Transverse colon (tissue), 4 donors: ENCODE measurements at regions not wholly inside any gene's neighbourhood (a gene's known extent, or its start where the extent isn't known, plus 50 kb on each side); places are given as distances from the start of the nearest gene placed in this dataset.
"Not testable (repeated sequence)": the region's sequence is repeated elsewhere in the genome, so short reads cannot be mapped to it uniquely, and the experiment has no call there.

Source experiments
- DNase-seq: peaks from one replicate; pipeline ENCODE4 v3.0.0-alpha.2; 2019
- H3K27ac ChIP-seq, 4 donors: fragments of 200-600 bp; sonication (generic); 2 replicates each; pipeline ENCODE4 v1.5.1; 2016 to 2018; ENCODE audit warnings: inconsistent platforms in 4 of 4
- H3K27me3 ChIP-seq: fragments of 200-600 bp; sonication (generic); 2 replicates; pipeline ENCODE4 v1.5.1; 2017; ENCODE audit warnings: inconsistent platforms
- H3K36me3 ChIP-seq, 4 donors: fragments of 200-600 bp; sonication (generic); 2 replicates each; pipeline ENCODE4 v1.5.1; 2017 to 2019; ENCODE audit warnings: inconsistent platforms in 4 of 4
- H3K4me1 ChIP-seq, 4 donors: fragments of 200-600 bp; sonication (generic); 2 replicates each; pipeline ENCODE4 v1.5.1; 2017 to 2020; ENCODE audit warnings: inconsistent platforms in 4 of 4
- H3K4me3 ChIP-seq, 4 donors: fragments of 200-600 bp; sonication (generic); 1 replicate in 1 of 4; 2 replicates in 3 of 4; pipeline versions ENCODE4 v1.5.1 to v1.6.1; 2017 to 2019; ENCODE audit warnings: inconsistent platforms in 4 of 4
- H3K9me3 ChIP-seq, 2 donors: fragments of 200-600 bp; sonication (generic); 2 replicates each; pipeline ENCODE4 v1.5.1; 2017 to 2019; ENCODE audit warnings: inconsistent platforms in 2 of 2
- CTCF ChIP-seq, 5 experiments: fragments of 200-600 bp in 3 of 5; fragments of 450-650 bp in 2 of 5; sonication (generic) in 3 of 5; IDR thresholded peaks; 1 replicate in 2 of 5; 2 replicates in 3 of 5; pipeline ENCODE4 v1.5.1; 2016 to 2017; ENCODE audit warnings: antibody characterized with exemption in 5 of 5, inconsistent platforms in 3 of 5, mild to moderate bottlenecking in 2 of 5, moderate library complexity in 1 of 5
- EP300 ChIP-seq: sonication (generic); formaldehyde crosslinking; IDR thresholded peaks from one replicate; pipeline ENCODE4 v1.6.1; 2017; ENCODE audit warnings: antibody characterized with exemption, low read depth
- POLR2A ChIP-seq: fragments of 450-650 bp; IDR thresholded peaks from one replicate; pipeline ENCODE4 v1.6.1; 2016; ENCODE audit warnings: antibody characterized with exemption, mild to moderate bottlenecking, moderate library complexity
- POLR2AphosphoS5 ChIP-seq, 3 donors: sonication (generic); formaldehyde crosslinking; IDR thresholded peaks; one replicate each; pipeline ENCODE4 v1.6.1; 2016; ENCODE audit warnings: antibody characterized with exemption in 3 of 3
- WGBS, 2 donors: methylation state at CpG; one replicate each; pipeline ENCODE4 v1.1.5; 2018; ENCODE audit warnings: low coverage in 1 of 2; 5-methylcytosine and 5-hydroxymethylcytosine counted together
- in situ Hi-C, 4 donors: fragments of 200-750 bp; cut with MboI; loops; one replicate each; pipeline versions ENCODE4 v1.15.0 to v1.15.1; 2017; ENCODE audit warnings: low sequenced_read_pairs in 3 of 4, low pct_ligation_motif_present in 1 of 4, low pct_unique_long_range_greater_than_20kb in 1 of 4
- intact Hi-C: fragments of 100-400 bp; cut with DNase I; formaldehyde crosslinking; loops from one replicate; pipeline ENCODE4 v1.15.1; 2023; ENCODE audit warnings: low total_unique reads

DNA sequence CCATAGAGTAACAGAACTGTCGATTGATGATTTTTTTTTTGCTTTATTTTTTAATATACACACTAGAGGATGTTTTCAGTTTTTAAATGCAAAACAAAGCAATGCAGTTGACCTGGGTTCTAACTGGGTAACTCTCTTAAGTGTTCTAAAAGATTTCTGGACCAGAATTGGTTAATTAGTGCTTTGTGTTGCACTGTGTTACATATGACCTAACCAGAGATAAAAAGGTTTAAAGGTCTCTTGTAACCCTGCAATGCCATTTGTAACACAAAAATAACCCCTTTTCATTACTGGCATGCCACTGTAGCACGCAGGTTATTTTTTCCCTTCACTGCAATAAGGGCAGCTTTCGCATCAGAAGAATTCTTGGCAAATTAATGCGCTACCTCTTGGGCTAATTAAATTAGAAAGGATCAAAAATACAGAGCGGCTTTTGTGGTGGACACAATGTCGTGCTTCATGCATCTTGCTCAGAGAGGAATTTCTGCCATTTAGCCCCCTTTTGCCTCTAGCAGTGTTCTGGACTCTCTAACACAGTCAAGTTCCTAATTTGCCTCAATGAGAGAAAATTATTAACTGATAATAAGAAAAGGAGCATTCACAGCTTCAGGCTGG is 250.8 kb upstream of the ZEB2 start:
- intact Hi-C loops (no loop called here), in situ Hi-C loops (no loop called here)
- 80 to 81% methylated on average over 6 of the region's 6 CpGs for WGBS, 2 donors
- H3K4me3 ChIP-seq: no peak overlapping the region
- no peak for DNase-seq
- no peak overlapping the region for H3K27ac ChIP-seq
- no peaks in the 10 kb centered on the region for H3K36me3 ChIP-seq
- TF ChIP-seq POLR2AphosphoS5 (IDR thresholded peaks at IDR 0.05) (no peak), POLR2A (no peak), CTCF (IDR thresholded peaks at IDR 0.05) (no peak), EP300 (no peak)
- H3K4me1 ChIP-seq: no peaks in the 10 kb centered on the region
- no peaks in the 10 kb centered on the region for H3K9me3 ChIP-seq
- no peaks in the 10 kb centered on the region for H3K27me3 ChIP-seq

DNA sequence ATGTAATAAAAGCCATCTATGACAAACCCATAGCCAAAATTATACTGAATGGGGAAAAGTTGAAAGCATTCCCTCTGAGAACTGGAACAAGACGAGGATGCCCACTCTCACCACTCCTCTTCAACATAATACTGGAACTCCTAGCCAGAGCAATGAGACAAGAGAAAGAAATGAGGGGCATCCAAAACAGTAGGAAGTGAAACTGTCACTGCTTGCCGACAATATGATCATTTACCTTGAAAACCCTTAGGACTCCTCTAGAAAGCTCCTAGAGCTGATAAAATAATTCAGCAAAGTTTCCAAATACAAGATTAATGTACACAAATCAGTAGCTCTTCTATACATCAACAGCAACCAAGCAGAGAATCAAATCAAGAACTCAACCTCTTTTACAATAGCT is 241.0 kb upstream of the ZEB2 start:
- intact Hi-C loops, in situ Hi-C loops, H3K4me1 ChIP-seq, H3K27ac ChIP-seq, H3K36me3 ChIP-seq, H3K27me3 ChIP-seq, H3K4me3 ChIP-seq, DNase-seq, H3K9me3 ChIP-seq: not testable (repeated sequence)
- 68 to 75% methylated on average over 2 of the region's 2 CpGs for WGBS, 2 donors

DNA sequence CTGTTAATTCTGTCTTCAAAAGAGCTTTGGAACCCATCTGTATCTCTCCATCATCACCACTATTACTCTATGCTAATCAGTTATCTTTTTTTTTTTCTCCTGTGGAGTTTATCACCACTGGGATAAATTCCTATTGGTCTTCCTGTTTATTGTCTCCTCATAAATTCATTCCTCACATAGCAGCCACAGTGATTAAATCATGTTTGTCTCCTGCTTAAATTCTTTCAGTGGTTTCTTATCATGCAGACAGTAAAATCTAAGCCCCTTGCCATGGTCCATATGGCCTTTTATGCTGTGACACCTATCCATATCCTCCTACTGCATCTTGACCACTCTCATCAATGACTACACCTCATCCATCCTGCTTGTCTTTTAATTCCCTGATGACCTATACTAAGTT is 239.8 kb upstream of the ZEB2 start:
- in situ Hi-C loops (no loop called here), intact Hi-C loops (no loop called here)
- H3K27me3 ChIP-seq: no peaks in the 10 kb centered on the region
- no peaks in the 10 kb centered on the region for H3K4me1 ChIP-seq
- TF ChIP-seq CTCF (IDR thresholded peaks at IDR 0.05): no peak
- no peak for TF ChIP-seq POLR2A
- no peak for TF ChIP-seq POLR2AphosphoS5 (IDR thresholded peaks at IDR 0.05)
- no peak for TF ChIP-seq EP300
- no peak overlapping the region for H3K4me3 ChIP-seq
- no peaks in the 10 kb centered on the region for H3K36me3 ChIP-seq
- no peak for DNase-seq
- H3K9me3 ChIP-seq: no peaks in the 10 kb centered on the region
- H3K27ac ChIP-seq: no peak overlapping the region

- DNase-seq, in situ Hi-C loops, intact Hi-C loops, H3K36me3 ChIP-seq, H3K27me3 ChIP-seq, H3K4me1 ChIP-seq, H3K9me3 ChIP-seq, H3K27ac ChIP-seq, H3K4me3 ChIP-seq: not testable (repeated sequence)
Observed at GRCh38 chr2:144758196-144758595, 238.3 kb upstream of the ZEB2 start.

DNA sequence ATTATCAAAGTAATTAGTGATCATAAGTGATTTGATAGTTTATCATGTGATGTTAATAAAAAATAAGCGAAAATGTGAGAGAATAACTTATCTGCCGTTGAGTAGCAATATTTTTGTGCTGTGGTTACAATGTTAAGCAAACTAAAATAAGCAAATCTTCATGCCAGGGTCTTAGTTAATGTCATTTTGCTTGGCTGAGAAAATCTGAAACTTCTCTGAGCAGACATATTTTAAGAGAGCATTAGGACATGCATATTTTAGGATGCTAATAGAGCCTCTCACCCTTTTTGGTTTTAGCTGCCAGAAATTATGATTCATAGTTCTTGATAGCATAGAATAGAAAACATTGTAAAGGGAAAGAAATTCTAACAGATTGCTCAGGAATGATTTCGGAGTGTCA is 233.5 kb upstream of the ZEB2 start:
- WGBS, 2 donors: 50 to 66% methylated on average over 3 of the region's 3 CpGs
- Histone ChIP-seq H3K27me3 (no peaks in the 10 kb centered on the region), H3K36me3 (no peaks in the 10 kb centered on the region), H3K27ac (no peak overlapping the region), H3K9me3 (peaks cover 18 to 19% of the 10 kb centered on the region in 2 donors), H3K4me3 (no peak overlapping the region), H3K4me1 (no peaks in the 10 kb centered on the region)
- intact Hi-C loops (loop anchor here (1.0 kb wide), 1 partner anchor 8 kb away; no protein-coding TSS in a partner anchor), in situ Hi-C loops (no loop called here)
- TF ChIP-seq POLR2A: no peak
- TF ChIP-seq EP300: no peak
- TF ChIP-seq POLR2AphosphoS5 (IDR thresholded peaks at IDR 0.05): no peak
- no peak for TF ChIP-seq CTCF (IDR thresholded peaks at IDR 0.05)
- no peak for DNase-seq
